Peyer's patch (tissue), 4 donors: ENCODE measurements at regions not wholly inside any gene's neighbourhood (a gene's known extent, or its start where the extent isn't known, plus 50 kb on each side); places are given as distances from the start of the nearest gene placed in this dataset.

Experiments used
- CTCF ChIP-seq, 6 experiments: fragments of 450-650 bp in 4 of 6; fragments of 200-600 bp in 2 of 6; sonication (generic) in 1 of 6; IDR thresholded peaks; one replicate each; pipeline ENCODE4 v1.5.1; 2017 to 2019; ENCODE audit warnings: antibody characterized with exemption in 6 of 6, mild to moderate bottlenecking in 3 of 6, moderate library complexity in 1 of 6
- POLR2A ChIP-seq, 2 donors: fragments of 450-650 bp; IDR thresholded peaks; one replicate each; pipeline ENCODE4 v1.5.1; 2017; ENCODE audit warnings: antibody characterized with exemption in 2 of 2, mild to moderate bottlenecking in 2 of 2, moderate library complexity in 2 of 2

GRCh38 chr5:166562246-166562645, 1729.2 kb upstream of the WWC1 start:
- TF ChIP-seq CTCF (IDR thresholded peaks at IDR 0.05) (no peak), POLR2A (IDR thresholded peaks at IDR 0.05) (no peak)
